ENCODE measurements at regions not wholly inside any gene's neighbourhood (a gene's known extent, or its start where the extent isn't known, plus 50 kb on each side); places are given as distances from the start of the nearest gene placed in this dataset.
A peak's percentile ranks its signal among the peaks of the same experiment; 100 is the strongest.

DNA sequence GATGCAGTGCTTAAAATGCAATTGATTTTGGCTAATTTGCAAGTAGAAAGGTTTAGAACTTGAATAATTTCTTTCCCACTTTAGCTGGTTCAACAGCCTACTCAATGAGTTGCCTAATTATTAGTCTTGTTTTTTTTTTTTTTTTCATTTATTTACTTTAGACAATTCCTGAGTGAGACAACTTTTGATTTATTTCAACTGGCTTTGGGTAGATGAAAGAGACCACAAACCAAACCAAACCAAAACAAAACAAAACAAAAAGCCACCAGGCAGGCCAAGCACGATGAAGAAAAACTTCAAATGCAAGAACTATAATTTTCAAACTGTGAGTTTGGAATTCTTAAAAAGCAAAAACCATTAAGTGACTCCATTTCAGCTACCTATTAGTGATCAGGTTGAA lies 469.9 kb downstream of the GBE1 start:
- DNase-seq (ENCODE audit: low read depth in 2 of 3, low spot score in 2 of 3), result no peak

GRCh38 chr3:81289676-81290075 lies 471.8 kb downstream of the GBE1 start:
- DNase-seq (ENCODE audit: low read depth in 2 of 3, low spot score in 2 of 3), result no peak

DNA sequence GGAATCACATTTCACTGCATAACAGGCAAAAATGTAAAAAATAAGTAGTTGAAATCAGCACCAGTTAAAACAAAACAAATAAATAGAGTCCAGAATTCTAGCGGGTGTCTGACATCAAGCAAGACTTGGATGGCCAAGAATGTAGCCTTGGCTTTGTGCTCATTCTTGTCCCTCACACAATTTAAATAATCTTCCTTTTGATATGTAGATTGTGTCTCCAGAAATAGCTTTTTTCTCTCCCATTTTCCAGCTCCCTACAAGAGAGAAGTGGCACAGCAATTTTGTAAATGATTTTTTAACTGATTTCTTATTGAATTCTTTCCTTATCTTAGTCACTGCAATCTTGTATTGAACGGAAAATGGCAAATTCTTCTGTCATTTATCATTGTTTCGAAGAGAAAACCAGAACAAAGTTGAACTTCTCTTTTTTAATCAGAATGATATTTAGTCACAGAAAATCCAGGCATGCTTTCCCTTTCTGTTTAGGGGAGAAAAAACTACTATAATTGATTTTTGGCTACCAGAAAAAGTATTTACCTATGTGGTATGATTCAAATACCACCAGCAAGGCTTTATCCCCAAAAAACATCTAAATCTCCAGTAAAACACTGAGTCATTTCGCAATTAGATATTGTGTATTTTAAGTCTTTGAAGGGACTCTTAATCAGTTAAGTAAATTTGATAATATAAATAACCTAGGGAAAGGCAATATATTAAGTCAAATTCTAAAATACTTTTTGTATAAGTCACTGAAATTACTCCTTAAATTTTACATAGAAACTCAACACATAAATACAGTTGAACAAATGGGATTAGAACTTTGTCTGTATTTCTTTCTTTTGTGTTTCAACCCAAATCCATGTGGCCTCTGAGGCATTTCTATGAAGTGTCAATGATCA lies 481.7 kb downstream of the GBE1 start:
- no peak for DNase-seq (ENCODE audit: low read depth in 2 of 3, low spot score in 2 of 3)

- DNase-seq (ENCODE audit: low read depth in 2 of 3, low spot score in 2 of 3), result no peak
Observed at GRCh38 chr3:81277853-81278252, 483.6 kb downstream of the GBE1 start.

GRCh38 chr3:81274671-81275070 lies 486.8 kb downstream of the GBE1 start:
- no peak for DNase-seq (ENCODE audit: low read depth in 2 of 3, low spot score in 2 of 3)

- no peak for DNase-seq (ENCODE audit: low read depth in 2 of 3, low spot score in 2 of 3)
Observed at GRCh38 chr3:81270603-81271379, 490.7 kb downstream of the GBE1 start.

- no peak for DNase-seq (ENCODE audit: low read depth in 2 of 3, low spot score in 2 of 3)
Observed at GRCh38 chr3:81268526-81268925, 492.9 kb downstream of the GBE1 start.

- DNase-seq (ENCODE audit: low read depth in 2 of 3, low spot score in 2 of 3), result no peak
Observed at GRCh38 chr3:81261996-81262395, 499.4 kb downstream of the GBE1 start.

- DNase-seq (ENCODE audit: low read depth in 2 of 3, low spot score in 2 of 3), result no peak
Observed at GRCh38 chr3:81255463-81255862, 506.0 kb downstream of the GBE1 start.

DNA sequence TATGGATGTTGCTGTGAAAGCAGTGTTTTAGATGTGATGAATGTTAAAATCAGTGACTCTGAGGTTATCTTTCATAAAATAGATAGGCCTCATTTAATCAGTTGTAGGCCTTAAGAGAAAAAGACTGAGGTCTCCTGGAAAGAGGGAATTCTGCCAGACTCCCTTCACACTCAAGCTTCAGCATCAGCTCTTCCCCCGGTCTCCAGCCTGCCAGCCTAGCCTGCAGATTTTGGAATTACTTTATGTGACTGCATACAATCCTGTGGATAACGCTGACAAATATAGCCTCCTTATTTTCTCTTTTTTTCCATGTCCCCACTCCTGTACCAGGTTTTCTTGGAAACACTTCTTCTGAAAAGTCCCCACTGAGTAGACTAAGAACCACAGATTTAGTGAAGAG lies 510.3 kb downstream of the GBE1 start:
- no peak for DNase-seq (ENCODE audit: low read depth in 2 of 3, low spot score in 2 of 3)

GRCh38 chr3:81249540-81250029 lies 511.9 kb downstream of the GBE1 start:
- no peak for DNase-seq (ENCODE audit: low read depth in 2 of 3, low spot score in 2 of 3)

- DNase-seq (ENCODE audit: low read depth in 2 of 3, low spot score in 2 of 3), result no peak
Observed at GRCh38 chr3:81245501-81245900, 515.9 kb downstream of the GBE1 start.

- DNase-seq (ENCODE audit: low read depth in 2 of 3, low spot score in 2 of 3), result no peak
Observed at GRCh38 chr3:81245043-81245442, 516.4 kb downstream of the GBE1 start.

GRCh38 chr3:81244231-81244630 lies 517.2 kb downstream of the GBE1 start:
- DNase-seq (ENCODE audit: low read depth in 2 of 3, low spot score in 2 of 3), result no peak

DNA sequence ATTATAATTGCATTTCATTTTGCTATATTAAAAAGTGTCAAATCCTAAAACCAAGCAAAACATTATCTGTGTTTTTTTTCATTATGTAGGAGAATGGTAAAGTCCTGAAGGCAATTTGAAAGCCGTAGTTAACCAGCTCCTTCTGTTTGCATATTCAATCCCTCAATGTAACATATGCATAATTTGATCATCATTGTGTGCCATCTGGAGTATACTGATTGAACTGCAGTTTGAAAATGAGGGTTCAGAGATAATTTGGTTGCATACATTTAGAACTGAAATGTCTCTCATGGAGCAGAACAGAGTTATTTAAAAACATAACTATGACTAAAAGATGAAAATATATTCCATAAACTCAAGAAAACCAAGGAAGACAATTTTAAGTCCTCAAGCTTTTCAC lies 518.6 kb downstream of the GBE1 start:
- DNase-seq (ENCODE audit: low read depth in 2 of 3, low spot score in 2 of 3), result peak in 1 of 3 donors; percentile 50

- peak in 1 of 3 donors; percentile 3 for DNase-seq (ENCODE audit: low read depth in 2 of 3, low spot score in 2 of 3)
Observed at GRCh38 chr3:81237181-81237580, 524.3 kb downstream of the GBE1 start.

DNA sequence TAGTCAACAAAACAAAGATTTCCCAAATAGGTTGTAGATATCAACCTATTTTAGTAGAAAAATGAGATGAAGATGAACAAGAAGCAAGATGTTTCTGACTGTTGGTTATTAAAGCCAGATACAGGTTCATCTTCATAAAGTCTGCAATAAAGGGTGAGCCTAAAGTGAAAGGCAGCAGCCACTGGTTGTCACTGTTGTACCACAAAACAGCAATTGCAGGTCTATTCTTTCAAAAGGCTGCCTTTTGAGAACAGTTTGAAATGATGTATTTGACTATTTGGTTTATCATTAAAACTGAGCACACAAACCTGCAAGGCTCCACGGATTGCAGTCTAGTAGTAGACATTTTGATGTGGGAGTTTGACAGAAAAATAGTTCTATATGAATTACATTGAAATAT lies 543.4 kb downstream of the GBE1 start:
- peak in 2 of 3 donors; percentile 5 to 33 for DNase-seq (ENCODE audit: low read depth in 2 of 3, low spot score in 2 of 3)

DNA sequence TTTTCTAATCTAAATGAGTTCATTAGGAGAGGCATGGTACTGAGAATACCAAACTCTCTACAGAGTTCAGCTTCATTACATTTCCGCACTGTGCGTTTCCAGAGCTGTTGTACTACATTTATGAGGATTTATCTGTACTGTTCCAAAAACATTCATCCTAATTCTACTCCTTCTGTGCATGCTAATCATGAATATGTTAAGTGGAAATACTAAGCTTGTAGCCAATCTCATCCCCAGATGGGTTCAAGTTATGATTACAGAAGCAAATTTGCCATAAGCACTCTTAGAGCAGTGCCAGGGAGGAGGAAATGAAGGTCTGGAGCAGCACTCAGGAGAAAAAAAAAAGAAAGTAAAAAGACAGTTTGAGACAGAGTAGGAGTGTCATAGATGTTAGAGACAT lies 544.3 kb downstream of the GBE1 start:
- DNase-seq (ENCODE audit: low read depth in 2 of 3, low spot score in 2 of 3), result no peak

GRCh38 chr3:81216192-81216591 lies 545.3 kb downstream of the GBE1 start:
- DNase-seq (ENCODE audit: low read depth in 2 of 3, low spot score in 2 of 3), result no peak

GRCh38 chr3:81214631-81215030 lies 546.8 kb downstream of the GBE1 start:
- no peak for DNase-seq (ENCODE audit: low read depth in 2 of 3, low spot score in 2 of 3)

DNA sequence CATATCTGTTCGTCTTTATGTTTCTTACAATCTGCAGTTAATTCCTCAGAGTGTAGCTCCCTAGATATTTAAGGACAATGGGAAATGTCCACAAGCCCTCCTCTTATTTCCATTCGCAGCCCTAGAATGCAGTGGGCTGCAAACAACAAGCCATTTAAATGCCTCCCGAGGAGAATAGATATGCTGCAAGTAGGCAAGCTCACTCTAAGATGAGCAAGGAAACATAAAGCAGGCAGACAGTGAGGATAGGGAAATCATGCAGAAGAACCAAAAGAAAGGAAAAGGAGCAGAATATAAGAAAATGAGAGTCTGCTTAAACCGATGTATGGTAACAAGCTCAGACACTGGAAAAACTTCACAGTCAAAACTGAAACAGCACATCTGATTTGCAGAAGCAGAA lies 561.9 kb downstream of the GBE1 start:
- DNase-seq (ENCODE audit: low read depth in 2 of 3, low spot score in 2 of 3), result no peak

DNA sequence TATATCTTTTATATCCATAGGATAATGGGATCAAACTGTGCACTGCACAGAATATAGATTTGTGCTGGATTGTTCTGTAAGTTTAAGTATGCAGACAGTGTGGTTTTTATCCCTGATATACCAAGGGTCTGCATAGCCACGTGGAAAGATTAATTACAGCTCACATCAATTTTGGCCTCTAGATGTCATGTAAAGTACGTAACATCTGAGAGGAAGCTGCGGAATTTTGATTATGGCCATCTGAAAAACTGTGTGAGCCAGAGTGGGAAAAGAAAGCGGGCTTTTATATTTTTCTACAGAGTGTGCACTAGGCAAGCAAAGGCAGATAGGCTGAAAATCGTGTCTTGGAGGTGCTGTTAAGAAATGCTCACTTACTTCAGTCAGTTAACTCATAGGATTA lies 562.7 kb downstream of the GBE1 start:
- no peak for DNase-seq (ENCODE audit: low read depth in 2 of 3, low spot score in 2 of 3)

Data from hematopoietic multipotent progenitor cell (in vitro differentiated cells).